ENCODE measurements at regions not wholly inside any gene's neighbourhood (a gene's known extent, or its start where the extent isn't known, plus 50 kb on each side); places are given as distances from the start of the nearest gene placed in this dataset.
A peak's percentile ranks its signal among the peaks of the same experiment; 100 is the strongest.

- TF ChIP-seq CTCF (IDR thresholded peaks at IDR 0.05), result no peak
- no peak overlapping the region for H3K4me3 ChIP-seq
- no peaks in the 10 kb centered on the region for H3K27me3 ChIP-seq (ENCODE audit: low read depth)
- peaks cover 13% of the 10 kb centered on the region for H3K4me1 ChIP-seq
- ATAC-seq (no peak), DNase-seq (no peak)
- no peak overlapping the region for H3K27ac ChIP-seq
- H3K36me3 ChIP-seq, result no peaks in the 10 kb centered on the region
- H3K9me3 ChIP-seq, result no peaks in the 10 kb centered on the region
- intact Hi-C loops (cut with DNase I), result loop anchor here (10.0 kb wide), 1 partner anchor 242 kb away; no protein-coding TSS in a partner anchor
Measured at GRCh38 chr11:19313140-19313539, 72.4 kb upstream of the E2F8 start.

GRCh38 chr11:19311308-19312030, 70.7 kb upstream of the E2F8 start:
- H3K27ac ChIP-seq, result no peak overlapping the region
- TF ChIP-seq CTCF (IDR thresholded peaks at IDR 0.05), result peak; percentile 78
- H3K27me3 ChIP-seq (ENCODE audit: low read depth), result no peaks in the 10 kb centered on the region
- no peaks in the 10 kb centered on the region for H3K9me3 ChIP-seq
- no peak overlapping the region for H3K4me3 ChIP-seq
- DNase-seq (no peak), ATAC-seq (peak; percentile 83 to 91)
- no peaks in the 10 kb centered on the region for H3K36me3 ChIP-seq
- intact Hi-C loops (cut with DNase I), result loop anchor here (10.0 kb wide), 1 partner anchor 243 kb away; no protein-coding TSS in a partner anchor
- H3K4me1 ChIP-seq, result peaks cover 6% of the 10 kb centered on the region

- Histone ChIP-seq H3K4me1 (peaks cover 6% of the 10 kb centered on the region), H3K36me3 (no peaks in the 10 kb centered on the region), H3K27ac (no peak overlapping the region), H3K27me3 (ENCODE audit: low read depth) (no peaks in the 10 kb centered on the region), H3K4me3 (no peak overlapping the region), H3K9me3 (no peaks in the 10 kb centered on the region)
- intact Hi-C loops (cut with DNase I), result no loop called here
- no peak for TF ChIP-seq CTCF (IDR thresholded peaks at IDR 0.05)
- DNase-seq (no peak), ATAC-seq (no peak)
Measured at GRCh38 chr11:19307498-19307897, 66.8 kb upstream of the E2F8 start.

GRCh38 chr11:19306179-19306944, 65.6 kb upstream of the E2F8 start:
- peaks cover under 1% of the 10 kb centered on the region for H3K4me1 ChIP-seq
- intact Hi-C loops (cut with DNase I), result no loop called here
- no peak overlapping the region for H3K4me3 ChIP-seq
- DNase-seq (no peak), ATAC-seq (no peak)
- no peak overlapping the region for H3K27ac ChIP-seq
- no peaks in the 10 kb centered on the region for H3K27me3 ChIP-seq (ENCODE audit: low read depth)
- H3K9me3 ChIP-seq, result no peaks in the 10 kb centered on the region
- H3K36me3 ChIP-seq, result no peaks in the 10 kb centered on the region
- no peak for TF ChIP-seq CTCF (IDR thresholded peaks at IDR 0.05)

GRCh38 chr11:19301361-19301760, 60.6 kb upstream of the E2F8 start:
- ATAC-seq (no peak), DNase-seq (no peak)
- Histone ChIP-seq H3K36me3 (no peaks in the 10 kb centered on the region), H3K27ac (no peak overlapping the region), H3K4me1 (no peaks in the 10 kb centered on the region), H3K9me3 (no peaks in the 10 kb centered on the region), H3K27me3 (ENCODE audit: low read depth) (no peaks in the 10 kb centered on the region), H3K4me3 (no peak overlapping the region)
- intact Hi-C loops (cut with DNase I), result no loop called here
- TF ChIP-seq CTCF (IDR thresholded peaks at IDR 0.05), result no peak

All from lower lobe of right lung (tissue), 2 donors.